GM19397 (cell line): ENCODE measurements at regions not wholly inside any gene's neighbourhood (a gene's known extent, or its start where the extent isn't known, plus 50 kb on each side); places are given as distances from the start of the nearest gene placed in this dataset.

ENCODE experiments used
- ATAC-seq: cut with Tn5 transposase; IDR thresholded peaks from one replicate; pipeline ENCODE4 v1.9.1; 2021; ENCODE audit warnings: mild to moderate bottlenecking, moderate library complexity; ENCODE audit not compliant: unreplicated experiment

- ATAC-seq: no peak
Observed at GRCh38 chr6:14818422-14818884, 427.4 kb upstream of the JARID2 start.

GRCh38 chr6:14819001-14819400, 426.9 kb upstream of the JARID2 start:
- ATAC-seq: no peak

GRCh38 chr6:14819840-14820420, 425.9 kb upstream of the JARID2 start:
- no peak for ATAC-seq

GRCh38 chr6:14822012-14822553, 423.8 kb upstream of the JARID2 start:
- ATAC-seq: no peak

- no peak for ATAC-seq
Observed at GRCh38 chr6:14822679-14823078, 423.2 kb upstream of the JARID2 start.

GRCh38 chr6:14824060-14824459, 421.8 kb upstream of the JARID2 start:
- no peak for ATAC-seq

GRCh38 chr6:14824484-14825275, 421.2 kb upstream of the JARID2 start:
- ATAC-seq: no peak

- no peak for ATAC-seq
Observed at GRCh38 chr6:14826456-14826855, 419.4 kb upstream of the JARID2 start.

GRCh38 chr6:14827354-14827753, 418.5 kb upstream of the JARID2 start:
- ATAC-seq: no peak

- ATAC-seq: no peak
Observed at GRCh38 chr6:14828201-14828611, 417.7 kb upstream of the JARID2 start.

- no peak for ATAC-seq
Observed at GRCh38 chr6:14831070-14831469, 414.8 kb upstream of the JARID2 start.

- no peak for ATAC-seq
Observed at GRCh38 chr6:14831937-14832336, 413.9 kb upstream of the JARID2 start.

- no peak for ATAC-seq
Observed at GRCh38 chr6:14832427-14832826, 413.4 kb upstream of the JARID2 start.

GRCh38 chr6:14834851-14835530, 410.9 kb upstream of the JARID2 start:
- no peak for ATAC-seq

GRCh38 chr6:14837435-14837834, 408.4 kb upstream of the JARID2 start:
- ATAC-seq: no peak

GRCh38 chr6:14838133-14838583, 407.7 kb upstream of the JARID2 start:
- no peak for ATAC-seq

- ATAC-seq: no peak
Observed at GRCh38 chr6:14841901-14842421, 403.9 kb upstream of the JARID2 start.

GRCh38 chr6:14844411-14844810, 401.5 kb upstream of the JARID2 start:
- no peak for ATAC-seq

- no peak for ATAC-seq
Observed at GRCh38 chr6:14848019-14848418, 397.9 kb upstream of the JARID2 start.

- no peak for ATAC-seq
Observed at GRCh38 chr6:14849185-14849584, 396.7 kb upstream of the JARID2 start.

- ATAC-seq: no peak
Observed at GRCh38 chr6:14851281-14851680, 394.6 kb upstream of the JARID2 start.
